HEK293 (cell line): ENCODE measurements at regions not wholly inside any gene's neighbourhood (a gene's known extent, or its start where the extent isn't known, plus 50 kb on each side); places are given as distances from the start of the nearest gene placed in this dataset.

ENCODE experiments used
- CTCF ChIA-PET: fragments of 350-600 bp; formaldehyde crosslinking; extraction: SDS; loops from one replicate; lab custom pipeline; 2021; ENCODE audit warnings: antibody characterized with exemption; lab: Yijun Ruan, JAX
- POLR2A ChIA-PET: fragments of 300-600 bp; formaldehyde crosslinking; extraction: SDS; loops from one replicate; lab custom pipeline; 2020; ENCODE audit warnings: antibody characterized with exemption, inconsistent platforms; lab: Yijun Ruan, JAX
- H3K27ac ChIP-seq: fragments of 200-500 bp; sonication (Bioruptor generic); 2 replicates; pipeline ENCODE4 v1.5.1; 2014; ENCODE audit warnings: low read depth, low read length, control low read depth, inconsistent platforms; ENCODE audit errors: extremely low read depth
- H3K36me3 ChIP-seq, 2 experiments: fragments of 200-500 bp in 1 of 2; sonication (Bioruptor generic) in 1 of 2; 1 replicate in 1 of 2; 2 replicates in 1 of 2; pipeline ENCODE4 v1.5.1; 2014 to 2017; ENCODE audit warnings: inconsistent platforms in 2 of 2, low read length in 2 of 2; ENCODE audit not compliant: control insufficient read depth in 2 of 2, insufficient read depth in 1 of 2
- H3K4me1 ChIP-seq: fragments of 200-500 bp; sonication (Bioruptor generic); 2 replicates; pipeline ENCODE4 v1.5.1; 2014; ENCODE audit warnings: mild to moderate bottlenecking, low read length, inconsistent platforms; ENCODE audit not compliant: control insufficient read depth, insufficient read depth
- H3K4me3 ChIP-seq: 2 replicates; pipeline ENCODE4 v1.5.1; 2011; ENCODE audit warnings: low read depth, mild to moderate bottlenecking, control low read depth, low read length, moderate library complexity
- H3K9me3 ChIP-seq: fragments of 200-500 bp; sonication (Bioruptor generic); 2 replicates; pipeline ENCODE4 v1.5.1; 2014; ENCODE audit warnings: low read depth, low read length, inconsistent platforms; ENCODE audit not compliant: control insufficient read depth, insufficient read depth
- BCL11B ChIP-seq: fragments of 450-650 bp; formaldehyde crosslinking; IDR thresholded peaks from 2 replicates; pipeline ENCODE4 v1.5.1; 2016; ENCODE audit warnings: low read depth, missing biosample characterization, missing genetic modification characterization
- HOXC10 ChIP-seq: sonication (generic); formaldehyde crosslinking; IDR thresholded peaks from 2 replicates; pipeline ENCODE4 v1.8.1; 2023; ENCODE audit warnings: mild to moderate bottlenecking, missing genetic modification reagents
- TCF7L2 ChIP-seq: IDR thresholded peaks from 2 replicates; pipeline ENCODE4 v1.6.1; 2011; ENCODE audit warnings: low read depth, mild to moderate bottlenecking, inconsistent platforms, low read length, moderate library complexity, borderline replicate concordance
- ZBTB48 ChIP-seq: fragments of 450-650 bp; formaldehyde crosslinking; IDR thresholded peaks from 2 replicates; pipeline ENCODE4 v1.5.1; 2016; ENCODE audit warnings: missing biosample characterization, missing genetic modification characterization
- ZBTB7A ChIP-seq: fragments of 450-650 bp; formaldehyde crosslinking; IDR thresholded peaks from 2 replicates; pipeline ENCODE4 v1.5.1; 2016; ENCODE audit warnings: low read depth, missing biosample characterization, missing genetic modification characterization
- ZNF112 ChIP-seq: fragments of 450-650 bp; formaldehyde crosslinking; IDR thresholded peaks from 2 replicates; pipeline ENCODE4 v1.5.0; 2017; ENCODE audit warnings: missing biosample characterization, missing genetic modification characterization
- ZNF121 ChIP-seq: fragments of 450-650 bp; formaldehyde crosslinking; IDR thresholded peaks from 2 replicates; pipeline ENCODE4 v1.5.1; 2016; ENCODE audit warnings: missing biosample characterization, missing genetic modification characterization
- ZNF133 ChIP-seq: fragments of 450-650 bp; formaldehyde crosslinking; IDR thresholded peaks from 2 replicates; pipeline ENCODE4 v1.5.1; 2016; ENCODE audit warnings: missing biosample characterization, missing genetic modification characterization
- ZNF24 ChIP-seq: fragments of 450-650 bp; formaldehyde crosslinking; IDR thresholded peaks from 2 replicates; pipeline ENCODE4 v1.5.1; 2016; ENCODE audit warnings: missing biosample characterization, missing genetic modification characterization
- ZNF48 ChIP-seq: fragments of 450-650 bp; formaldehyde crosslinking; IDR thresholded peaks from 2 replicates; pipeline ENCODE4 v1.5.1; 2016; ENCODE audit warnings: missing biosample characterization, missing genetic modification characterization
- ZNF521 ChIP-seq: fragments of 450-650 bp; formaldehyde crosslinking; IDR thresholded peaks from 2 replicates; pipeline ENCODE4 v1.5.1; 2017; ENCODE audit warnings: missing biosample characterization, mild to moderate bottlenecking, missing genetic modification characterization
- ZNF660 ChIP-seq: fragments of 450-650 bp; IDR thresholded peaks from 2 replicates; pipeline ENCODE4 v1.5.1; 2018; ENCODE audit warnings: missing biosample characterization, mild to moderate bottlenecking, missing genetic modification characterization
- ZSCAN30 ChIP-seq: fragments of 450-650 bp; IDR thresholded peaks from 2 replicates; pipeline ENCODE4 v1.5.1; 2018; ENCODE audit warnings: missing biosample characterization, mild to moderate bottlenecking, missing genetic modification characterization, moderate library complexity
- TF ChIP-seq, protein P1 (sequence below): fragments of 450-650 bp; formaldehyde crosslinking; IDR thresholded peaks from 2 replicates; pipeline ENCODE4 v1.5.1; 2016; ENCODE audit warnings: missing biosample characterization, missing genetic modification characterization
- TF ChIP-seq, protein P2 (sequence below): fragments of 450-650 bp; formaldehyde crosslinking; IDR thresholded peaks from 2 replicates; pipeline ENCODE4 v1.5.0; 2017; ENCODE audit warnings: missing biosample characterization, missing genetic modification characterization, borderline replicate concordance
- TF ChIP-seq, protein P3 (sequence below): fragments of 450-650 bp; formaldehyde crosslinking; IDR thresholded peaks from 2 replicates; pipeline ENCODE4 v1.5.1; 2016; ENCODE audit warnings: missing biosample characterization, missing genetic modification characterization
- TF ChIP-seq, protein P4 (sequence below): fragments of 450-650 bp; formaldehyde crosslinking; IDR thresholded peaks from 2 replicates; pipeline ENCODE4 v1.5.1; 2016; ENCODE audit warnings: missing biosample characterization, missing genetic modification characterization
- TF ChIP-seq, protein P5 (sequence below): fragments of 450-650 bp; formaldehyde crosslinking; IDR thresholded peaks from 2 replicates; pipeline ENCODE4 v1.5.1; 2016; ENCODE audit warnings: missing biosample characterization, missing genetic modification characterization
- TF ChIP-seq, protein P6 (sequence below): fragments of 450-650 bp; formaldehyde crosslinking; optimal IDR thresholded peaks from 2 replicates; pipeline ENCODE3; 2016; ENCODE audit warnings: missing biosample characterization, mild to moderate bottlenecking, missing genetic modification characterization

DNA sequence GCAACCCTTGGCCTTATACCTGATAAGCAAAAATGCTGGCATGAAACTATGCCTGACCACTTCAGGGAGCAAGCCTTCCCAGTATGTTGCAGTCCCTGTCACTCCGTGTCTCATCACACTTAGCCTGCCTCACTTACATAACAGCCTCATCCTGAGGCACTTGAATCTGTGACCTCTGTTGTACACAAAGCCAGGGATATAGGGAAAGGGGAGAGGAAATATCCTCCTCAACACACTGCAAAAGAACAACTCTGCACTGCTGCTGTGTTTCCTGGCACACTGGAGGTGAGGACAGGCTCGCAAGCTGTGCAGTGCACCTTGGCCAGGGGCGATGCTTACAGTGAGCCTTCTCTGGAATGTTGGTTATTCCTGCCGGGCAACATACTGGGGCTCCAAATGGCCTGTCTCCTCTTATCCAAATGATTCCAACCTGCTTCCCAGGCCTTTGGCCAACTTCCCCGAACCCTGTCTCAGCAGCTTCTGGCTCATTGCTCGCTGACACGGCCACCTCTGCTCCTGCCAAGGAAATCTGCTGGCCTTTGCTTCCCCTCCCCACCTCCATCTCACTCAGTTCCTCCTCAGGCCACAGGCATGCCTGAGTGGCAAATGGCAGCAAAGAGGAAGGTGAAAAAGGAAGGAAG is 109.2 kb downstream of the CD47 start:
- H3K9me3 ChIP-seq: no peaks in the 10 kb centered on the region
- no peaks in the 10 kb centered on the region for H3K36me3 ChIP-seq
- TF ChIP-seq, protein P1, sequence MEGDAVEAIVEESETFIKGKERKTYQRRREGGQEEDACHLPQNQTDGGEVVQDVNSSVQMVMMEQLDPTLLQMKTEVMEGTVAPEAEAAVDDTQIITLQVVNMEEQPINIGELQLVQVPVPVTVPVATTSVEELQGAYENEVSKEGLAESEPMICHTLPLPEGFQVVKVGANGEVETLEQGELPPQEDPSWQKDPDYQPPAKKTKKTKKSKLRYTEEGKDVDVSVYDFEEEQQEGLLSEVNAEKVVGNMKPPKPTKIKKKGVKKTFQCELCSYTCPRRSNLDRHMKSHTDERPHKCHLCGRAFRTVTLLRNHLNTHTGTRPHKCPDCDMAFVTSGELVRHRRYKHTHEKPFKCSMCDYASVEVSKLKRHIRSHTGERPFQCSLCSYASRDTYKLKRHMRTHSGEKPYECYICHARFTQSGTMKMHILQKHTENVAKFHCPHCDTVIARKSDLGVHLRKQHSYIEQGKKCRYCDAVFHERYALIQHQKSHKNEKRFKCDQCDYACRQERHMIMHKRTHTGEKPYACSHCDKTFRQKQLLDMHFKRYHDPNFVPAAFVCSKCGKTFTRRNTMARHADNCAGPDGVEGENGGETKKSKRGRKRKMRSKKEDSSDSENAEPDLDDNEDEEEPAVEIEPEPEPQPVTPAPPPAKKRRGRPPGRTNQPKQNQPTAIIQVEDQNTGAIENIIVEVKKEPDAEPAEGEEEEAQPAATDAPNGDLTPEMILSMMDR (tag by site-specific recombination): no peak
- TF ChIP-seq, protein P2, sequence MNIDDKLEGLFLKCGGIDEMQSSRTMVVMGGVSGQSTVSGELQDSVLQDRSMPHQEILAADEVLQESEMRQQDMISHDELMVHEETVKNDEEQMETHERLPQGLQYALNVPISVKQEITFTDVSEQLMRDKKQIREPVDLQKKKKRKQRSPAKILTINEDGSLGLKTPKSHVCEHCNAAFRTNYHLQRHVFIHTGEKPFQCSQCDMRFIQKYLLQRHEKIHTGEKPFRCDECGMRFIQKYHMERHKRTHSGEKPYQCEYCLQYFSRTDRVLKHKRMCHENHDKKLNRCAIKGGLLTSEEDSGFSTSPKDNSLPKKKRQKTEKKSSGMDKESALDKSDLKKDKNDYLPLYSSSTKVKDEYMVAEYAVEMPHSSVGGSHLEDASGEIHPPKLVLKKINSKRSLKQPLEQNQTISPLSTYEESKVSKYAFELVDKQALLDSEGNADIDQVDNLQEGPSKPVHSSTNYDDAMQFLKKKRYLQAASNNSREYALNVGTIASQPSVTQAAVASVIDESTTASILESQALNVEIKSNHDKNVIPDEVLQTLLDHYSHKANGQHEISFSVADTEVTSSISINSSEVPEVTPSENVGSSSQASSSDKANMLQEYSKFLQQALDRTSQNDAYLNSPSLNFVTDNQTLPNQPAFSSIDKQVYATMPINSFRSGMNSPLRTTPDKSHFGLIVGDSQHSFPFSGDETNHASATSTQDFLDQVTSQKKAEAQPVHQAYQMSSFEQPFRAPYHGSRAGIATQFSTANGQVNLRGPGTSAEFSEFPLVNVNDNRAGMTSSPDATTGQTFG: no peak
- TF ChIP-seq ZBTB7A (tag by site-specific recombination) (no peak), ZNF660 (tag by site-specific recombination) (no peak), ZNF521 (tag by site-specific recombination) (no peak), ZNF112 (no peak), ZNF133 (tag by site-specific recombination) (no peak), ZNF24 (tag by site-specific recombination) (no peak), ZNF48 (tag by site-specific recombination) (no peak), HOXC10 (no peak), BCL11B (tag by site-specific recombination) (no peak)
- TF ChIP-seq, protein P3, sequence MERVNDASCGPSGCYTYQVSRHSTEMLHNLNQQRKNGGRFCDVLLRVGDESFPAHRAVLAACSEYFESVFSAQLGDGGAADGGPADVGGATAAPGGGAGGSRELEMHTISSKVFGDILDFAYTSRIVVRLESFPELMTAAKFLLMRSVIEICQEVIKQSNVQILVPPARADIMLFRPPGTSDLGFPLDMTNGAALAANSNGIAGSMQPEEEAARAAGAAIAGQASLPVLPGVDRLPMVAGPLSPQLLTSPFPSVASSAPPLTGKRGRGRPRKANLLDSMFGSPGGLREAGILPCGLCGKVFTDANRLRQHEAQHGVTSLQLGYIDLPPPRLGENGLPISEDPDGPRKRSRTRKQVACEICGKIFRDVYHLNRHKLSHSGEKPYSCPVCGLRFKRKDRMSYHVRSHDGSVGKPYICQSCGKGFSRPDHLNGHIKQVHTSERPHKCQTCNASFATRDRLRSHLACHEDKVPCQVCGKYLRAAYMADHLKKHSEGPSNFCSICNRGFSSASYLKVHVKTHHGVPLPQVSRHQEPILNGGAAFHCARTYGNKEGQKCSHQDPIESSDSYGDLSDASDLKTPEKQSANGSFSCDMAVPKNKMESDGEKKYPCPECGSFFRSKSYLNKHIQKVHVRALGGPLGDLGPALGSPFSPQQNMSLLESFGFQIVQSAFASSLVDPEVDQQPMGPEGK (tag by site-specific recombination): no peak
- TF ChIP-seq, protein P4, sequence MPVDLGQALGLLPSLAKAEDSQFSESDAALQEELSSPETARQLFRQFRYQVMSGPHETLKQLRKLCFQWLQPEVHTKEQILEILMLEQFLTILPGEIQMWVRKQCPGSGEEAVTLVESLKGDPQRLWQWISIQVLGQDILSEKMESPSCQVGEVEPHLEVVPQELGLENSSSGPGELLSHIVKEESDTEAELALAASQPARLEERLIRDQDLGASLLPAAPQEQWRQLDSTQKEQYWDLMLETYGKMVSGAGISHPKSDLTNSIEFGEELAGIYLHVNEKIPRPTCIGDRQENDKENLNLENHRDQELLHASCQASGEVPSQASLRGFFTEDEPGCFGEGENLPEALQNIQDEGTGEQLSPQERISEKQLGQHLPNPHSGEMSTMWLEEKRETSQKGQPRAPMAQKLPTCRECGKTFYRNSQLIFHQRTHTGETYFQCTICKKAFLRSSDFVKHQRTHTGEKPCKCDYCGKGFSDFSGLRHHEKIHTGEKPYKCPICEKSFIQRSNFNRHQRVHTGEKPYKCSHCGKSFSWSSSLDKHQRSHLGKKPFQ (tag by site-specific recombination): no peak
- H3K4me1 ChIP-seq: no peaks in the 10 kb centered on the region
- CTCF ChIA-PET: no interaction called here
- POLR2A ChIA-PET: no interaction called here
- no peak overlapping the region for H3K27ac ChIP-seq
- no peak overlapping the region for H3K4me3 ChIP-seq

- CTCF ChIA-PET: interaction anchor here (1.0 kb wide), 1 partner anchor 52 kb away, joined by 3 read pairs; no protein-coding TSS in a partner anchor
- POLR2A ChIA-PET: no interaction called here
- no peaks in the 10 kb centered on the region for H3K9me3 ChIP-seq
- H3K4me3 ChIP-seq: no peak overlapping the region
- no peaks in the 10 kb centered on the region for H3K36me3 ChIP-seq
- no peaks in the 10 kb centered on the region for H3K4me1 ChIP-seq
- no peak overlapping the region for H3K27ac ChIP-seq
- TF ChIP-seq, protein P1 (tag by site-specific recombination): no peak
- TF ChIP-seq, protein P5, sequence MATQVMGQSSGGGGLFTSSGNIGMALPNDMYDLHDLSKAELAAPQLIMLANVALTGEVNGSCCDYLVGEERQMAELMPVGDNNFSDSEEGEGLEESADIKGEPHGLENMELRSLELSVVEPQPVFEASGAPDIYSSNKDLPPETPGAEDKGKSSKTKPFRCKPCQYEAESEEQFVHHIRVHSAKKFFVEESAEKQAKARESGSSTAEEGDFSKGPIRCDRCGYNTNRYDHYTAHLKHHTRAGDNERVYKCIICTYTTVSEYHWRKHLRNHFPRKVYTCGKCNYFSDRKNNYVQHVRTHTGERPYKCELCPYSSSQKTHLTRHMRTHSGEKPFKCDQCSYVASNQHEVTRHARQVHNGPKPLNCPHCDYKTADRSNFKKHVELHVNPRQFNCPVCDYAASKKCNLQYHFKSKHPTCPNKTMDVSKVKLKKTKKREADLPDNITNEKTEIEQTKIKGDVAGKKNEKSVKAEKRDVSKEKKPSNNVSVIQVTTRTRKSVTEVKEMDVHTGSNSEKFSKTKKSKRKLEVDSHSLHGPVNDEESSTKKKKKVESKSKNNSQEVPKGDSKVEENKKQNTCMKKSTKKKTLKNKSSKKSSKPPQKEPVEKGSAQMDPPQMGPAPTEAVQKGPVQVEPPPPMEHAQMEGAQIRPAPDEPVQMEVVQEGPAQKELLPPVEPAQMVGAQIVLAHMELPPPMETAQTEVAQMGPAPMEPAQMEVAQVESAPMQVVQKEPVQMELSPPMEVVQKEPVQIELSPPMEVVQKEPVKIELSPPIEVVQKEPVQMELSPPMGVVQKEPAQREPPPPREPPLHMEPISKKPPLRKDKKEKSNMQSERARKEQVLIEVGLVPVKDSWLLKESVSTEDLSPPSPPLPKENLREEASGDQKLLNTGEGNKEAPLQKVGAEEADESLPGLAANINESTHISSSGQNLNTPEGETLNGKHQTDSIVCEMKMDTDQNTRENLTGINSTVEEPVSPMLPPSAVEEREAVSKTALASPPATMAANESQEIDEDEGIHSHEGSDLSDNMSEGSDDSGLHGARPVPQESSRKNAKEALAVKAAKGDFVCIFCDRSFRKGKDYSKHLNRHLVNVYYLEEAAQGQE: no peak
- TF ChIP-seq ZNF121 (no peak), TCF7L2 (no peak), ZBTB48 (tag by site-specific recombination) (no peak), ZSCAN30 (tag by site-specific recombination) (no peak)
- TF ChIP-seq, protein P6, sequence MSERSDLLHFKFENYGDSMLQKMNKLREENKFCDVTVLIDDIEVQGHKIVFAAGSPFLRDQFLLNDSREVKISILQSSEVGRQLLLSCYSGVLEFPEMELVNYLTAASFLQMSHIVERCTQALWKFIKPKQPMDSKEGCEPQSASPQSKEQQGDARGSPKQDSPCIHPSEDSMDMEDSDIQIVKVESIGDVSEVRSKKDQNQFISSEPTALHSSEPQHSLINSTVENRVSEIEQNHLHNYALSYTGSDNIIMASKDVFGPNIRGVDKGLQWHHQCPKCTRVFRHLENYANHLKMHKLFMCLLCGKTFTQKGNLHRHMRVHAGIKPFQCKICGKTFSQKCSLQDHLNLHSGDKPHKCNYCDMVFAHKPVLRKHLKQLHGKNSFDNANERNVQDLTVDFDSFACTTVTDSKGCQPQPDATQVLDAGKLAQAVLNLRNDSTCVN (tag by site-specific recombination): no peak
Measured at GRCh38 chr3:107979538-107979937, 111.3 kb downstream of the CD47 start.
